HUES6 (cell line): ENCODE measurements at regions not wholly inside any gene's neighbourhood (a gene's known extent, or its start where the extent isn't known, plus 50 kb on each side); places are given as distances from the start of the nearest gene placed in this dataset.

ENCODE experiments used
- H3K27ac ChIP-seq: 2 replicates; pipeline ENCODE4 v1.7.0; 2013; ENCODE audit warnings: low read depth, mild to moderate bottlenecking, low read length, inconsistent platforms
- H3K27me3 ChIP-seq: 2 replicates; pipeline ENCODE4 v1.6.1; 2013; ENCODE audit warnings: low read length; ENCODE audit not compliant: control insufficient read depth, insufficient read depth
- H3K36me3 ChIP-seq: 2 replicates; pipeline ENCODE4 v1.6.1; 2013; ENCODE audit warnings: low read length; ENCODE audit not compliant: control insufficient read depth, insufficient read depth
- H3K4me1 ChIP-seq: 2 replicates; pipeline ENCODE4 v1.6.1; 2013; ENCODE audit warnings: low read length; ENCODE audit not compliant: control insufficient read depth, insufficient read depth
- H3K4me3 ChIP-seq: 2 replicates; pipeline ENCODE4 v1.5.1; 2013; ENCODE audit warnings: low read depth, low read length
- H3K9ac ChIP-seq: one replicate; pipeline ENCODE4 v1.6.1; 2013; ENCODE audit warnings: mild to moderate bottlenecking, low read length
- H3K9me3 ChIP-seq: 2 replicates; pipeline ENCODE4 v1.6.1; 2013; ENCODE audit warnings: low read depth, low read length; ENCODE audit not compliant: control insufficient read depth, insufficient read depth

GRCh38 chr20:51305316-51306052, 237.0 kb downstream of the NFATC2 start:
- Histone ChIP-seq H3K9ac (peak overlapping the region; percentile 89), H3K27ac (peak overlapping the region; percentile 91), H3K4me1 (peaks cover 33% of the 10 kb centered on the region)

GRCh38 chr20:51303731-51304670, 238.5 kb downstream of the NFATC2 start:
- Histone ChIP-seq H3K9ac (peak overlapping the region; percentile 80), H3K4me3 (no peak overlapping the region), H3K36me3 (0 out of 2 replicates have a peak, but pooled peaks cover 2% of the 10 kb centered on the region)

More at GRCh38 chr20:51305316-51306052, 237.0 kb downstream of the NFATC2 start:
- Histone ChIP-seq H3K9me3 (peaks cover 50% of the 10 kb centered on the region), H3K27me3 (no peaks in the 10 kb centered on the region), H3K36me3 (no peaks in the 10 kb centered on the region), H3K4me3 (peak overlapping the region; percentile 4; the same call in 1 of the 2 replicates)

GRCh38 chr20:51301026-51301425, 241.5 kb downstream of the NFATC2 start:
- Histone ChIP-seq H3K4me1 (peaks cover 15% of the 10 kb centered on the region), H3K9ac (no peak overlapping the region), H3K4me3 (no peak overlapping the region), H3K27ac (no peak overlapping the region), H3K9me3 (peaks cover 66% of the 10 kb centered on the region), H3K27me3 (no peaks in the 10 kb centered on the region), H3K36me3 (0 out of 2 replicates have a peak, but pooled peaks cover 2% of the 10 kb centered on the region)

More at GRCh38 chr20:51303731-51304670, 238.5 kb downstream of the NFATC2 start:
- Histone ChIP-seq H3K9me3 (peaks cover 50% of the 10 kb centered on the region), H3K4me1 (peaks cover 33% of the 10 kb centered on the region), H3K27ac (peak overlapping the region; percentile 87; the same call in 1 of the 2 replicates), H3K27me3 (no peaks in the 10 kb centered on the region)

GRCh38 chr20:51300104-51300503, 242.4 kb downstream of the NFATC2 start:
- Histone ChIP-seq H3K27me3 (no peaks in the 10 kb centered on the region), H3K36me3 (0 out of 2 replicates have a peak, but pooled peaks cover 2% of the 10 kb centered on the region), H3K9ac (no peak overlapping the region), H3K4me3 (no peak overlapping the region), H3K27ac (no peak overlapping the region), H3K9me3 (peaks cover 66% of the 10 kb centered on the region), H3K4me1 (peaks cover 8% of the 10 kb centered on the region)

- Histone ChIP-seq H3K9ac (no peak overlapping the region), H3K4me1 (peaks cover 2% of the 10 kb centered on the region; the same call in 1 of the 2 replicates), H3K27ac (no peak overlapping the region), H3K27me3 (no peaks in the 10 kb centered on the region), H3K4me3 (no peak overlapping the region), H3K9me3 (peaks cover 61% of the 10 kb centered on the region), H3K36me3 (0 out of 2 replicates have a peak, but pooled peaks cover 2% of the 10 kb centered on the region)
Measured at GRCh38 chr20:51299413-51299812, 243.1 kb downstream of the NFATC2 start.

GRCh38 chr20:51298141-51298749, 244.3 kb downstream of the NFATC2 start:
- 0 out of 2 replicates have a peak, but pooled peaks cover 2% of the 10 kb centered on the region for H3K36me3 ChIP-seq
- no peak overlapping the region for H3K9ac ChIP-seq
- no peak overlapping the region for H3K27ac ChIP-seq
- H3K9me3 ChIP-seq: peaks cover 49% of the 10 kb centered on the region
- H3K4me1 ChIP-seq: no peaks in the 10 kb centered on the region
- no peaks in the 10 kb centered on the region for H3K27me3 ChIP-seq
- H3K4me3 ChIP-seq: no peak overlapping the region

- Histone ChIP-seq H3K4me1 (peaks cover 8% of the 10 kb centered on the region; the same call in 1 of the 2 replicates), H3K27ac (no peak overlapping the region), H3K4me3 (no peak overlapping the region), H3K9ac (no peak overlapping the region), H3K36me3 (no peaks in the 10 kb centered on the region), H3K27me3 (no peaks in the 10 kb centered on the region), H3K9me3 (peaks cover 22% of the 10 kb centered on the region)
Measured at GRCh38 chr20:51287628-51288413, 254.7 kb downstream of the NFATC2 start.

- H3K9me3 ChIP-seq: peaks cover 20% of the 10 kb centered on the region
- no peak overlapping the region for H3K9ac ChIP-seq
- no peak overlapping the region for H3K4me3 ChIP-seq
- peaks cover 8% of the 10 kb centered on the region; the same call in 1 of the 2 replicates for H3K4me1 ChIP-seq
- H3K27ac ChIP-seq: no peak overlapping the region
- H3K27me3 ChIP-seq: no peaks in the 10 kb centered on the region
- no peaks in the 10 kb centered on the region for H3K36me3 ChIP-seq
Measured at GRCh38 chr20:51286758-51287157, 255.8 kb downstream of the NFATC2 start.

- Histone ChIP-seq H3K27me3 (no peaks in the 10 kb centered on the region), H3K4me3 (no peak overlapping the region), H3K36me3 (no peaks in the 10 kb centered on the region), H3K9me3 (peaks cover 15% of the 10 kb centered on the region), H3K4me1 (peaks cover 8% of the 10 kb centered on the region; the same call in 1 of the 2 replicates), H3K27ac (no peak overlapping the region), H3K9ac (no peak overlapping the region)
Measured at GRCh38 chr20:51285684-51286083, 256.8 kb downstream of the NFATC2 start.

- H3K4me3 ChIP-seq: no peak overlapping the region
- no peaks in the 10 kb centered on the region for H3K27me3 ChIP-seq
- H3K4me1 ChIP-seq: peaks cover 8% of the 10 kb centered on the region; the same call in 1 of the 2 replicates
- H3K9me3 ChIP-seq: peaks cover 18% of the 10 kb centered on the region
- H3K36me3 ChIP-seq: no peaks in the 10 kb centered on the region
- no peak overlapping the region for H3K9ac ChIP-seq
- H3K27ac ChIP-seq: no peak overlapping the region
Measured at GRCh38 chr20:51284871-51285270, 257.6 kb downstream of the NFATC2 start.
